SK-N-SH (cell line): ENCODE measurements at regions not wholly inside any gene's neighbourhood (a gene's known extent, or its start where the extent isn't known, plus 50 kb on each side); places are given as distances from the start of the nearest gene placed in this dataset.
"Not testable (repeated sequence)": the region's sequence is repeated elsewhere in the genome, so short reads cannot be mapped to it uniquely, and the experiment has no call there.

Experiments used
- CTCF ChIA-PET: fragments of 300-600, 350-600 bp; formaldehyde crosslinking; extraction: SDS; loops from one replicate; lab custom pipeline; 2021; lab: Yijun Ruan, JAX
- POLR2A ChIA-PET: fragments of 350-600 bp; sonication (Branson Sonifier 250); formaldehyde crosslinking; extraction: SDS; loops from one replicate; lab custom pipeline; 2020; ENCODE audit warnings: antibody characterized with exemption, inconsistent platforms; lab: Yijun Ruan, JAX
- DNase-seq: peaks from one replicate; pipeline ENCODE4 v3.0.0; 2012
- H2AFZ ChIP-seq: fragments of 200-600 bp; sonication (generic); 2 replicates; pipeline ENCODE4 v1.8.1; 2016; ENCODE audit warnings: antibody characterized with exemption, mild to moderate bottlenecking, low read depth
- H3F3A ChIP-seq: fragments of 200-600 bp; sonication (generic); replicated peaks from 2 replicates; pipeline ENCODE3; 2016; ENCODE audit warnings: antibody characterized with exemption, mild to moderate bottlenecking; ENCODE audit not compliant: insufficient read depth
- H3K27ac ChIP-seq, 2 experiments: fragments of 200-500 bp in 1 of 2; fragments of 200-600 bp in 1 of 2; sonication (Bioruptor generic) in 1 of 2; sonication (generic), shearing (Covaris generic) in 1 of 2; 2 replicates each; pipeline versions ENCODE4 v1.5.1 to v1.6.1; 2014 to 2016; ENCODE audit warnings: low read depth in 2 of 2, inconsistent platforms in 1 of 2, low read length in 1 of 2, mild to moderate bottlenecking in 1 of 2, mixed read lengths in 1 of 2
- H3K27me3 ChIP-seq: fragments of 200-600 bp; sonication (generic), shearing (Covaris generic); 2 replicates; pipeline ENCODE4 v1.6.1; 2016; ENCODE audit warnings: mixed run types; ENCODE audit not compliant: insufficient read depth
- H3K36me3 ChIP-seq, 2 experiments: fragments of 200-500 bp in 1 of 2; fragments of 200-600 bp in 1 of 2; sonication (Bioruptor generic) in 1 of 2; sonication (generic) in 1 of 2; replicated peaks in 1 of 2; 2 replicates each; pipeline versions ENCODE3 to v1.5.1; 2014 to 2016; ENCODE audit warnings: low read length in 1 of 2, mild to moderate bottlenecking in 1 of 2; ENCODE audit not compliant: insufficient read depth in 2 of 2, control insufficient read depth in 1 of 2
- H3K4me1 ChIP-seq, 2 experiments: fragments of 200-500 bp in 1 of 2; fragments of 200-600 bp in 1 of 2; sonication (Bioruptor generic) in 1 of 2; sonication (generic), shearing (Covaris generic) in 1 of 2; 2 replicates each; pipeline versions ENCODE4 v1.5.1 to v1.6.1; 2014 to 2016; ENCODE audit warnings: low read depth in 1 of 2, low read length in 1 of 2, mixed run types in 1 of 2; ENCODE audit not compliant: insufficient read depth in 2 of 2, control insufficient read depth in 1 of 2
- H3K4me2 ChIP-seq: fragments of 200-600 bp; sonication (generic), shearing (Covaris generic); 2 replicates; pipeline ENCODE4 v1.6.1; 2017; ENCODE audit warnings: mixed run types
- H3K4me3 ChIP-seq, 2 experiments: fragments of 200-500 bp in 1 of 2; fragments of 200-600 bp in 1 of 2; sonication (Bioruptor generic) in 1 of 2; sonication (generic), shearing (Covaris generic) in 1 of 2; 2 replicates each; pipeline versions ENCODE4 v1.5.1 to v1.8.1; 2014 to 2016; ENCODE audit warnings: low read depth in 2 of 2, inconsistent platforms in 1 of 2, low read length in 1 of 2, mild to moderate bottlenecking in 1 of 2, mixed read lengths in 1 of 2, moderate library complexity in 1 of 2
- H3K79me2 ChIP-seq: fragments of 200-600 bp; sonication (generic); 2 replicates; pipeline ENCODE4 v1.8.1; 2017; ENCODE audit warnings: mild to moderate bottlenecking; ENCODE audit not compliant: insufficient read depth
- H3K9ac ChIP-seq: fragments of 200-600 bp; sonication (generic); 2 replicates; pipeline ENCODE4 v1.6.1; 2017; ENCODE audit warnings: mixed run types
- H3K9me2 ChIP-seq: fragments of 200-600 bp; sonication (generic); 2 replicates; pipeline ENCODE4 v1.6.1; 2017; ENCODE audit warnings: mixed run types
- H3K9me3 ChIP-seq: fragments of 200-600 bp; sonication (generic); 2 replicates; pipeline ENCODE4 v1.6.1; 2017; ENCODE audit warnings: mixed run types, mild to moderate bottlenecking, moderate library complexity
- H4K20me1 ChIP-seq: fragments of 200-600 bp; sonication (generic); 2 replicates; pipeline ENCODE4 v1.6.1; 2017; ENCODE audit warnings: mild to moderate bottlenecking, mixed run types; ENCODE audit not compliant: insufficient read depth
- EP300 ChIP-seq, 2 experiments: IDR thresholded peaks; 2 replicates each; pipeline versions ENCODE4 v1.4.0 to v1.6.1; 2012; ENCODE audit warnings: borderline replicate concordance in 1 of 2, low read depth in 1 of 2, low read length in 1 of 2
- EZH2phosphoT487 ChIP-seq: fragments of 200-600 bp; sonication (generic); IDR thresholded peaks from 2 replicates; pipeline ENCODE4 v1.6.1; 2017; ENCODE audit warnings: low read depth, mixed run types, mild to moderate bottlenecking, antibody characterized with exemption, moderate library complexity, borderline replicate concordance
- FOXM1 ChIP-seq: IDR thresholded peaks from 2 replicates; pipeline ENCODE4 v1.4.0; 2012; ENCODE audit warnings: low read depth, mild to moderate bottlenecking
- GABPA ChIP-seq: IDR thresholded peaks from 2 replicates; pipeline ENCODE4 v1.4.0; 2012; ENCODE audit warnings: low read depth, mild to moderate bottlenecking
- IRF3 ChIP-seq: fragments of 150-350 bp; IDR thresholded peaks from 2 replicates; pipeline ENCODE4 v1.6.1; 2016; ENCODE audit warnings: mild to moderate bottlenecking, low read depth, low read length
- RAD21 ChIP-seq: IDR thresholded peaks from 2 replicates; pipeline ENCODE4 v1.6.1; 2012; ENCODE audit warnings: mild to moderate bottlenecking, low read length
- TAF1 ChIP-seq: IDR thresholded peaks from 2 replicates; pipeline ENCODE4 v1.6.1; 2012; ENCODE audit warnings: low read depth, mild to moderate bottlenecking, low read length, moderate library complexity, borderline replicate concordance
- USF1 ChIP-seq: IDR thresholded peaks from 2 replicates; pipeline ENCODE4 v1.4.0; 2012; ENCODE audit warnings: low read depth, borderline replicate concordance
- YY1 ChIP-seq: IDR thresholded peaks from 2 replicates; pipeline ENCODE4 v1.4.0; 2012; ENCODE audit warnings: low read depth, mild to moderate bottlenecking
- WGBS: methylation state at CpG from one replicate; pipeline ENCODE4 v1.1.6; 2017; ENCODE audit warnings: low lambda C conversion rate; 5-methylcytosine and 5-hydroxymethylcytosine counted together
- TF ChIP-seq, protein P1 (sequence below): IDR thresholded peaks from 2 replicates; pipeline ENCODE4; 2012

GRCh38 chr12:131468206-131468605 lies 242.7 kb upstream of the SFSWAP start:
- CTCF ChIA-PET = interaction anchor here (1.2 kb wide), 1 partner anchor 363 kb away, joined by 3 read pairs; no protein-coding TSS in a partner anchor
- DNase-seq = no peak
- no peak overlapping the region for H3K27ac ChIP-seq
- no peak overlapping the region for H2AFZ ChIP-seq
- H3K4me3 ChIP-seq = no peak overlapping the region
- 0% methylated on average over 2 of the region's 5 CpGs for WGBS
- no peak overlapping the region for H3K9ac ChIP-seq
- TF ChIP-seq FOXM1 = no peak
- no peak for TF ChIP-seq GABPA
- no peak for TF ChIP-seq EP300 (IDR thresholded peaks at IDR 0.05; ENCODE audit: borderline replicate concordance in 1 of 2, low read depth in 1 of 2, low read length in 1 of 2)
- TF ChIP-seq IRF3 = no peak
- TF ChIP-seq YY1 = no peak
- no peak for TF ChIP-seq EZH2phosphoT487
- TF ChIP-seq RAD21 = no peak
- H3K4me1 ChIP-seq = no peaks in the 10 kb centered on the region; a peak in 2 of 4 replicates
- POLR2A ChIA-PET = no interaction called here
- H3K36me3 ChIP-seq = no peaks in the 10 kb centered on the region
- no peaks in the 10 kb centered on the region for H3K9me3 ChIP-seq
- no peaks in the 10 kb centered on the region for H3K27me3 ChIP-seq
- no peaks in the 10 kb centered on the region for H4K20me1 ChIP-seq
- no peaks in the 10 kb centered on the region for H3K9me2 ChIP-seq
- H3F3A ChIP-seq = no peaks in the 10 kb centered on the region
- no peak overlapping the region for H3K4me2 ChIP-seq
- no peaks in the 10 kb centered on the region for H3K79me2 ChIP-seq

GRCh38 chr12:131469945-131470344 lies 240.9 kb upstream of the SFSWAP start:
- not testable (repeated sequence) for H3K9me3 ChIP-seq

GRCh38 chr12:131471271-131471905 lies 239.5 kb upstream of the SFSWAP start:
- no peaks in the 10 kb centered on the region for H3K36me3 ChIP-seq
- no peak overlapping the region for H2AFZ ChIP-seq
- no peak overlapping the region for H3K4me2 ChIP-seq
- no peaks in the 10 kb centered on the region for H3F3A ChIP-seq
- DNase-seq = no peak
- POLR2A ChIA-PET = no interaction called here
- no peak overlapping the region for H3K9ac ChIP-seq
- H3K4me1 ChIP-seq = no peaks in the 10 kb centered on the region; a peak in 1 of 4 replicates
- no peak overlapping the region for H3K4me3 ChIP-seq
- no peaks in the 10 kb centered on the region for H3K27me3 ChIP-seq
- no peak overlapping the region for H3K27ac ChIP-seq
- CTCF ChIA-PET = interaction anchor here (1.0 kb wide), 1 partner anchor 17 kb away, joined by 3 read pairs; no protein-coding TSS in a partner anchor
- no peaks in the 10 kb centered on the region for H3K9me2 ChIP-seq
- no peak for TF ChIP-seq USF1
- TF ChIP-seq, protein P1, sequence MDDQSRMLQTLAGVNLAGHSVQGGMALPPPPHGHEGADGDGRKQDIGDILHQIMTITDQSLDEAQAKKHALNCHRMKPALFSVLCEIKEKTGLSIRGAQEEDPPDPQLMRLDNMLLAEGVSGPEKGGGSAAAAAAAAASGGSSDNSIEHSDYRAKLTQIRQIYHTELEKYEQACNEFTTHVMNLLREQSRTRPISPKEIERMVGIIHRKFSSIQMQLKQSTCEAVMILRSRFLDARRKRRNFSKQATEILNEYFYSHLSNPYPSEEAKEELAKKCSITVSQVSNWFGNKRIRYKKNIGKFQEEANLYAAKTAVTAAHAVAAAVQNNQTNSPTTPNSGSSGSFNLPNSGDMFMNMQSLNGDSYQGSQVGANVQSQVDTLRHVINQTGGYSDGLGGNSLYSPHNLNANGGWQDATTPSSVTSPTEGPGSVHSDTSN = no peak
- TF ChIP-seq TAF1 = no peak
- no peaks in the 10 kb centered on the region for H3K9me3 ChIP-seq
- 41% methylated on average over 19 of the region's 20 CpGs for WGBS
- no peaks in the 10 kb centered on the region for H3K79me2 ChIP-seq
- H4K20me1 ChIP-seq = no peaks in the 10 kb centered on the region

More at GRCh38 chr12:131469945-131470344, 240.9 kb upstream of the SFSWAP start:
- H3K4me2 ChIP-seq, CTCF ChIA-PET, H3K36me3 ChIP-seq, H2AFZ ChIP-seq, H4K20me1 ChIP-seq, H3K27ac ChIP-seq, H3K4me1 ChIP-seq, H3K4me3 ChIP-seq, POLR2A ChIA-PET, H3K27me3 ChIP-seq, H3F3A ChIP-seq, DNase-seq, H3K9me2 ChIP-seq, H3K9ac ChIP-seq, H3K79me2 ChIP-seq: not testable (repeated sequence)
- 29% methylated on average over 3 of the region's 10 CpGs for WGBS
